ENCODE measurements at regions not wholly inside any gene's neighbourhood (a gene's known extent, or its start where the extent isn't known, plus 50 kb on each side); places are given as distances from the start of the nearest gene placed in this dataset.
A peak's percentile ranks its signal among the peaks of the same experiment; 100 is the strongest.

- Mint-ChIP-seq H3K4me1 (no peaks in the 10 kb centered on the region), H3K27ac (no peak overlapping the region), H3K4me3 (no peak overlapping the region), H3K27me3 (peaks cover 0 to 5% (median 0%) of the 10 kb centered on the region in 5 donors), H3K9me3 (peaks cover 0 to 2% (median 0%) of the 10 kb centered on the region in 9 donors), H3K36me3 (no peaks in the 10 kb centered on the region)
- POLR2A ChIA-PET: no interaction called here
- no peak for ATAC-seq
- DNase-seq: no peak
Measured at GRCh38 chr7:81507221-81507620, 262.6 kb downstream of the HGF start.

GRCh38 chr7:81506609-81507008 lies 263.2 kb downstream of the HGF start:
- no peak overlapping the region for H3K4me3 Mint-ChIP-seq
- H3K27me3 Mint-ChIP-seq: peaks cover 0 to 5% (median 0%) of the 10 kb centered on the region in 5 donors
- DNase-seq (no peak), ATAC-seq (no peak)
- POLR2A ChIA-PET: no interaction called here
- H3K36me3 Mint-ChIP-seq: no peaks in the 10 kb centered on the region
- no peaks in the 10 kb centered on the region for H3K4me1 Mint-ChIP-seq
- peaks cover 0 to 2% (median 0%) of the 10 kb centered on the region in 9 donors for H3K9me3 Mint-ChIP-seq
- no peak overlapping the region for H3K27ac Mint-ChIP-seq

- Mint-ChIP-seq H3K9me3 (no peaks in the 10 kb centered on the region), H3K36me3 (no peaks in the 10 kb centered on the region), H3K4me3 (no peak overlapping the region), H3K27me3 (no peaks in the 10 kb centered on the region), H3K4me1 (no peaks in the 10 kb centered on the region), H3K27ac (no peak overlapping the region)
- ATAC-seq: no peak
- POLR2A ChIA-PET: no interaction called here
- no peak for DNase-seq
Measured at GRCh38 chr7:81503771-81504170, 266.1 kb downstream of the HGF start.

- no peak for ATAC-seq
- Mint-ChIP-seq H3K9me3 (no peaks in the 10 kb centered on the region), H3K4me3 (no peak overlapping the region), H3K36me3 (no peaks in the 10 kb centered on the region), H3K27me3 (no peaks in the 10 kb centered on the region), H3K27ac (no peak overlapping the region), H3K4me1 (no peaks in the 10 kb centered on the region)
- POLR2A ChIA-PET: no interaction called here
- no peak for DNase-seq
Measured at GRCh38 chr7:81503336-81503735, 266.5 kb downstream of the HGF start.

- Mint-ChIP-seq H3K9me3 (no peaks in the 10 kb centered on the region), H3K27me3 (no peaks in the 10 kb centered on the region), H3K4me1 (no peaks in the 10 kb centered on the region), H3K4me3 (no peak overlapping the region), H3K36me3 (no peaks in the 10 kb centered on the region), H3K27ac (no peak overlapping the region)
- DNase-seq (no peak), ATAC-seq (no peak)
- POLR2A ChIA-PET: no interaction called here
Measured at GRCh38 chr7:81501220-81501619, 268.6 kb downstream of the HGF start.

GRCh38 chr7:81500631-81501030 lies 269.2 kb downstream of the HGF start:
- no peak for ATAC-seq
- Mint-ChIP-seq H3K27ac (no peak overlapping the region), H3K4me1 (no peaks in the 10 kb centered on the region), H3K9me3 (no peaks in the 10 kb centered on the region), H3K36me3 (no peaks in the 10 kb centered on the region), H3K4me3 (no peak overlapping the region), H3K27me3 (no peaks in the 10 kb centered on the region)
- no peak for DNase-seq
- POLR2A ChIA-PET: no interaction called here

- Mint-ChIP-seq H3K36me3 (no peaks in the 10 kb centered on the region), H3K9me3 (no peaks in the 10 kb centered on the region), H3K27ac (no peak overlapping the region), H3K4me3 (no peak overlapping the region), H3K27me3 (no peaks in the 10 kb centered on the region), H3K4me1 (no peaks in the 10 kb centered on the region)
- POLR2A ChIA-PET: no interaction called here
- DNase-seq: peak in 2 of 10 donors; percentile 7
- ATAC-seq: no peak
Measured at GRCh38 chr7:81499262-81500116, 270.4 kb downstream of the HGF start.

- Mint-ChIP-seq H3K27me3 (no peaks in the 10 kb centered on the region), H3K36me3 (no peaks in the 10 kb centered on the region), H3K4me1 (no peaks in the 10 kb centered on the region), H3K9me3 (no peaks in the 10 kb centered on the region), H3K4me3 (no peak overlapping the region), H3K27ac (no peak overlapping the region)
- no peak for ATAC-seq
- no peak for DNase-seq
- POLR2A ChIA-PET: no interaction called here
Measured at GRCh38 chr7:81498176-81498575, 271.7 kb downstream of the HGF start.

- Mint-ChIP-seq H3K4me1 (no peaks in the 10 kb centered on the region), H3K4me3 (no peak overlapping the region), H3K36me3 (no peaks in the 10 kb centered on the region), H3K27ac (no peak overlapping the region), H3K27me3 (no peaks in the 10 kb centered on the region), H3K9me3 (no peaks in the 10 kb centered on the region)
- POLR2A ChIA-PET: no interaction called here
- ATAC-seq: no peak
- DNase-seq: no peak
Measured at GRCh38 chr7:81492910-81493309, 276.9 kb downstream of the HGF start.

GRCh38 chr7:81492240-81492639 lies 277.6 kb downstream of the HGF start:
- ATAC-seq: no peak
- no peaks in the 10 kb centered on the region for H3K36me3 Mint-ChIP-seq
- no peaks in the 10 kb centered on the region for H3K9me3 Mint-ChIP-seq
- H3K27ac Mint-ChIP-seq: no peak overlapping the region
- H3K27me3 Mint-ChIP-seq: no peaks in the 10 kb centered on the region
- POLR2A ChIA-PET: no interaction called here
- no peak for DNase-seq
- no peaks in the 10 kb centered on the region for H3K4me1 Mint-ChIP-seq
- no peak overlapping the region for H3K4me3 Mint-ChIP-seq

GRCh38 chr7:81491573-81491972 lies 278.3 kb downstream of the HGF start:
- Mint-ChIP-seq H3K27ac (no peak overlapping the region), H3K27me3 (no peaks in the 10 kb centered on the region), H3K4me3 (no peak overlapping the region), H3K36me3 (no peaks in the 10 kb centered on the region), H3K9me3 (no peaks in the 10 kb centered on the region), H3K4me1 (no peaks in the 10 kb centered on the region)
- no peak for DNase-seq
- no peak for ATAC-seq
- POLR2A ChIA-PET: no interaction called here

GRCh38 chr7:81488210-81488609 lies 281.6 kb downstream of the HGF start:
- DNase-seq (no peak), ATAC-seq (no peak)
- H3K27ac Mint-ChIP-seq: no peak overlapping the region
- no peaks in the 10 kb centered on the region for H3K4me1 Mint-ChIP-seq
- H3K4me3 Mint-ChIP-seq: no peak overlapping the region
- POLR2A ChIA-PET: no interaction called here
- H3K9me3 Mint-ChIP-seq: peaks cover 0 to 3% (median 0%) of the 10 kb centered on the region in 9 donors
- H3K27me3 Mint-ChIP-seq: peaks cover 0 to 1% (median 0%) of the 10 kb centered on the region in 5 donors
- no peaks in the 10 kb centered on the region for H3K36me3 Mint-ChIP-seq

GRCh38 chr7:81487516-81487915 lies 282.3 kb downstream of the HGF start:
- no peak for DNase-seq
- POLR2A ChIA-PET: no interaction called here
- ATAC-seq: no peak
- Mint-ChIP-seq H3K9me3 (peaks cover 0 to 3% (median 0%) of the 10 kb centered on the region in 9 donors), H3K4me1 (no peaks in the 10 kb centered on the region), H3K4me3 (no peak overlapping the region), H3K36me3 (no peaks in the 10 kb centered on the region), H3K27me3 (peaks cover 0 to 1% (median 0%) of the 10 kb centered on the region in 5 donors), H3K27ac (no peak overlapping the region)

- ATAC-seq: no peak
- H3K4me3 Mint-ChIP-seq: no peak overlapping the region
- POLR2A ChIA-PET: no interaction called here
- no peaks in the 10 kb centered on the region for H3K4me1 Mint-ChIP-seq
- peaks cover 0 to 1% (median 0%) of the 10 kb centered on the region in 5 donors for H3K27me3 Mint-ChIP-seq
- DNase-seq: no peak
- H3K9me3 Mint-ChIP-seq: peaks cover 0 to 3% (median 0%) of the 10 kb centered on the region in 9 donors
- no peak overlapping the region for H3K27ac Mint-ChIP-seq
- H3K36me3 Mint-ChIP-seq: no peaks in the 10 kb centered on the region
Measured at GRCh38 chr7:81484261-81484660, 285.6 kb downstream of the HGF start.
